ENCODE measurements at regions not wholly inside any gene's neighbourhood (a gene's known extent, or its start where the extent isn't known, plus 50 kb on each side); places are given as distances from the start of the nearest gene placed in this dataset.
"Not testable (repeated sequence)": the region's sequence is repeated elsewhere in the genome, so short reads cannot be mapped to it uniquely, and the experiment has no call there.

DNA sequence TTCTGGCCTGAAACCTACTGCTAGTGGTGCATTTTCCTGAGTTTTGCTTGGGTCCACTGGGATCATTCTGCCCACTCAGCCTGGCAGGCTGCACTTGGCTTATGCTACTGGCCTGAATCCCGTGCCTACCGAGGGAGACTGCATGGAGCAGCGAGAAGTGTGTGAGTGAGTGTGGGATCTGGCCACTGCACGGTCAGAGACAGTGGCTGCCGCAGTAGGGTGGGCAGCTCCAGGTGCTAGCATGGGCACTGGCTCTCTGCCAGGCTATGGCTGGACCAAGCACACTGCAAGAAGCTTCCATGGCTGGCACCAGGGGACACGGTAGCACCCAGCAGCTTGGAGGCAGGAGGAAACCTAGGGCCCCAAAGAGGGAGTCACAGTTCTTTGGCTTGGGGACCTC is 1058.7 kb upstream of the ACO1 start:
- H3K36me3 ChIP-seq (ENCODE audit: control insufficient read depth in 1 of 2, insufficient read depth in 2 of 2, low read length in 2 of 2): no peaks in the 10 kb centered on the region
- H4K12ac ChIP-seq (ENCODE audit: low read depth, low read length): no peak overlapping the region
- no peaks in the 10 kb centered on the region for H3K4me1 ChIP-seq (ENCODE audit: control insufficient read depth in 1 of 2, insufficient read depth in 2 of 2, low read length in 2 of 2)
- no CpG with 5 or more reads among the region's 6 CpGs for WGBS (ENCODE audit: extremely low coverage, insufficient coverage, insufficient read length)
- H3K14ac ChIP-seq (ENCODE audit: low read length): no peak overlapping the region
- DNase-seq: no peak
- H3K79me1 ChIP-seq (ENCODE audit: low read length): no peaks in the 10 kb centered on the region
- H3K4me3 ChIP-seq (ENCODE audit: low read depth, low read length): no peak overlapping the region
- H3K9me3 ChIP-seq (ENCODE audit: insufficient read depth, low read depth, low read length): peaks cover 3% of the 10 kb centered on the region
- H4K91ac ChIP-seq (ENCODE audit: low read depth, low read length): no peak overlapping the region
- H3K9ac ChIP-seq (ENCODE audit: low read length): no peak overlapping the region
- no peak overlapping the region for H3K4ac ChIP-seq (ENCODE audit: low read depth, low read length)
- no peak overlapping the region for H3K27ac ChIP-seq (ENCODE audit: low read depth, low read length)
- H4K8ac ChIP-seq (ENCODE audit: low read depth, low read length): no peak overlapping the region
- H2BK120ac ChIP-seq (ENCODE audit: insufficient read depth, low read length, poor library complexity): no peak overlapping the region
- H2AK5ac ChIP-seq (ENCODE audit: low read length): no peak overlapping the region
- H3K79me2 ChIP-seq (ENCODE audit: control insufficient read depth, insufficient read depth, low read length, poor library complexity): no peaks in the 10 kb centered on the region
- no peak overlapping the region for H2BK12ac ChIP-seq (ENCODE audit: low read length)
- H3K4me2 ChIP-seq (ENCODE audit: low read length): no peak overlapping the region
- no peaks in the 10 kb centered on the region for H3K27me3 ChIP-seq (ENCODE audit: insufficient read depth, low read length)
- H2BK5ac ChIP-seq (ENCODE audit: low read depth, low read length, poor library complexity): no peak overlapping the region
- no peak overlapping the region for H3K18ac ChIP-seq (ENCODE audit: low read length)
- no peak overlapping the region for H2AFZ ChIP-seq (ENCODE audit: insufficient read depth, low read length, poor library complexity)
- H3K23ac ChIP-seq (ENCODE audit: low read length): no peak overlapping the region

DNA sequence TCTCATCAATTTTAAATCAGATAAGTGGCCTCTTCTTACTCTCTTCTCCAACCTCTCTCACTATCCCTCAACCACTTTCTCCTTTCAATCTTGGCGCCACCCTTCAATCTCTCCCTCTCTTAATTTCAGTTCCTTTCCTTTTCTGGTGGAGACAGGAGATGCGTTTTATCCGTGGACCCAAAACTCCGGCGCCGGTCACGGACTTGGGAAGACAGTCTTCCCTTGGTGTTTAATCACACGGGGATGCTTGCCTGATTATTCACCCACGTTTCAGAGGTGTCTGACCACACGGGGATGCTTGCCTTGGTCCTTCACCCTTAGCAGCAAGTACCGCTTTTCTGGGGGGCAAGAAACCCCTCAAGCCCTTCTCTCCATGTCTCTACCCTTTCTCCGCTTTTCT is 1057.6 kb upstream of the ACO1 start:
- H3K4me3 ChIP-seq (ENCODE audit: low read depth, low read length); H2BK12ac ChIP-seq (ENCODE audit: low read length); H3K9ac ChIP-seq (ENCODE audit: low read length); H3K9me3 ChIP-seq (ENCODE audit: insufficient read depth, low read depth, low read length); DNase-seq; H3K27me3 ChIP-seq (ENCODE audit: insufficient read depth, low read length); H4K12ac ChIP-seq (ENCODE audit: low read depth, low read length); H3K79me2 ChIP-seq (ENCODE audit: control insufficient read depth, insufficient read depth, low read length, poor library complexity); H2AK5ac ChIP-seq (ENCODE audit: low read length); H3K27ac ChIP-seq (ENCODE audit: low read depth, low read length); H4K91ac ChIP-seq (ENCODE audit: low read depth, low read length); H3K36me3 ChIP-seq (ENCODE audit: control insufficient read depth in 1 of 2, insufficient read depth in 2 of 2, low read length in 2 of 2); H4K8ac ChIP-seq (ENCODE audit: low read depth, low read length); H3K4ac ChIP-seq (ENCODE audit: low read depth, low read length); H3K4me1 ChIP-seq (ENCODE audit: control insufficient read depth in 1 of 2, insufficient read depth in 2 of 2, low read length in 2 of 2); H2AFZ ChIP-seq (ENCODE audit: insufficient read depth, low read length, poor library complexity); H3K23ac ChIP-seq (ENCODE audit: low read length); H2BK120ac ChIP-seq (ENCODE audit: insufficient read depth, low read length, poor library complexity); H2BK5ac ChIP-seq (ENCODE audit: low read depth, low read length, poor library complexity); H3K14ac ChIP-seq (ENCODE audit: low read length); H3K4me2 ChIP-seq (ENCODE audit: low read length); H3K18ac ChIP-seq (ENCODE audit: low read length); H3K79me1 ChIP-seq (ENCODE audit: low read length): not testable (repeated sequence)
- no CpG with 5 or more reads among the region's 12 CpGs for WGBS (ENCODE audit: extremely low coverage, insufficient coverage, insufficient read length)

DNA sequence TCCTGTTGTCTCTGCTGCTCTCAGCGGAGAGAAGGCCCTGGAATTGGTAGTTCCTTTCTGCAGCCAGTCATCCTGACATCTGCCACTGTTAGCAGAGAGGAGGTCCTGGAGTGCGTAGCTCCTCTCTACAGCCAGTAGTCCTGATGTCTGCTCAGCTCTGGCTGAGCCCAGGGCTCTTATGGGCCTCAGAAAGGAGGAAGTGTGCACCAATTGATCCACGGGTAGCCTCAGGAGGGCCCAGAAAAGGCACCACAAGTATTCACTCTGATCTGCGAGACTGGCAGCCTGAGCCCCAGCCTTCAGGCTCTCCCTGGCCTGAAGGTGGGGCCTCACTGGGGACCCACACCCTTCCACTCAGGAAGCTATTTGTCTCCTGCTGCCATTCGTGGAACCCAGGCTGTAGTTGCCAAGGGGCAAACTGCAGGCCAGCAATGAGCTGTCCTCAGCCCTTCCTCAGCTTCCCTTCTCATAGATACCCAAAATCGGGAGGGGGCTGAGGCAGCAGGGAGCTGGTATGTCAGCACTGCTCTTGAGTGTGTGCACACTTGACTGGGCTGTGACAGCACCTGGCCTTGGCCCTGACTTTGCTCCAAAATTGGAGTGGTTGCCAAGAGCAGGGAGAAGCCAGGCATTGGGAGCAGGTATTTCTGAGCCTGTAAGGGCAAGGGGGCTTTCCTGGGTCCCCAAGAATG is 1049.5 kb upstream of the ACO1 start:
- Histone ChIP-seq H3K9me3 (ENCODE audit: insufficient read depth, low read depth, low read length) (peaks cover 3% of the 10 kb centered on the region), H2AK5ac (ENCODE audit: low read length) (no peak overlapping the region), H3K79me2 (ENCODE audit: control insufficient read depth, insufficient read depth, low read length, poor library complexity) (no peaks in the 10 kb centered on the region), H2AFZ (ENCODE audit: insufficient read depth, low read length, poor library complexity) (no peak overlapping the region), H3K27ac (ENCODE audit: low read depth, low read length) (no peak overlapping the region), H4K8ac (ENCODE audit: low read depth, low read length) (no peak overlapping the region), H2BK5ac (ENCODE audit: low read depth, low read length, poor library complexity) (no peak overlapping the region), H3K9ac (ENCODE audit: low read length) (no peak overlapping the region), H2BK12ac (ENCODE audit: low read length) (no peak overlapping the region), H3K23ac (ENCODE audit: low read length) (no peak overlapping the region), H2BK120ac (ENCODE audit: insufficient read depth, low read length, poor library complexity) (no peak overlapping the region), H3K4ac (ENCODE audit: low read depth, low read length) (no peak overlapping the region), H4K91ac (ENCODE audit: low read depth, low read length) (no peak overlapping the region), H3K79me1 (ENCODE audit: low read length) (no peaks in the 10 kb centered on the region), H3K4me1 (ENCODE audit: control insufficient read depth in 1 of 2, insufficient read depth in 2 of 2, low read length in 2 of 2) (no peaks in the 10 kb centered on the region), H3K36me3 (ENCODE audit: control insufficient read depth in 1 of 2, insufficient read depth in 2 of 2, low read length in 2 of 2) (no peaks in the 10 kb centered on the region), H3K27me3 (ENCODE audit: insufficient read depth, low read length) (no peaks in the 10 kb centered on the region), H3K14ac (ENCODE audit: low read length) (no peak overlapping the region), H3K4me2 (ENCODE audit: low read length) (no peak overlapping the region), H3K18ac (ENCODE audit: low read length) (no peak overlapping the region), H4K12ac (ENCODE audit: low read depth, low read length) (no peak overlapping the region), H3K4me3 (ENCODE audit: low read depth, low read length) (no peak overlapping the region)
- no peak for DNase-seq
- no CpG with 5 or more reads among the region's 6 CpGs for WGBS (ENCODE audit: extremely low coverage, insufficient coverage, insufficient read length)

DNA sequence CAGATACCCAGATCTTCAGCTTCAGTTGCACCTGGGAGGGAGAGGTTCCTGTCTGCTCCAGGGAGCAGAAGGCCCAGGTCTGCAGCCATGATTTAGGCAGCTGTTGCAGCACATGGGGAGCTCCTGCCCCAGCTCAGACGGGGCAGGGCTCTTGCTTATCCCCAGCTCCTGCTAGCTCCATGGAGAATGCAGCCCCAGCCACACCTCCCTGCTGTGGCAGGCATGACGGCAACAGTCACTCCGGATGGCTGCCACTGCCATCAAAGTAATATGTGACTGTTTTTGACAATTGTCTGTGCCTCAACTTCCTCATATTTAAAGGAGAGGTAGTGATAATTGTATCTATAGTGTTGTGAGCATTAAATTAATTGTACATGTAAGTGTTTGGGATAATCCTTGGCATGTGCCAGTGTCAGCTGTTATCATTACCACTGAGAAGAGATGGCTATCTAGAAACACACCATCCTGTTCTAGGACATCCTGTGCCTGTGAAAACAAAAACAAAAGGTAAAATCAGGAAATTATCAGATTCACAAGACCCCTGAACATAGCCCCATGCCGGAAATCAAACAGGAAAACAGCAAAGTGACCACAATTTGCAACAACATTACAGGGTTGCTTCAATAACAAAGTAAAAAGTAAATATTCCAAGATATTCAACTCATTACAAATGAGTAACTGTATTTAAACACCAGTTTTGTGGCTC is 1048.8 kb upstream of the ACO1 start:
- H3K27me3 ChIP-seq (ENCODE audit: insufficient read depth, low read length): no peaks in the 10 kb centered on the region
- H3K4me1 ChIP-seq (ENCODE audit: control insufficient read depth in 1 of 2, insufficient read depth in 2 of 2, low read length in 2 of 2): no peaks in the 10 kb centered on the region
- H4K8ac ChIP-seq (ENCODE audit: low read depth, low read length): no peak overlapping the region
- H2BK12ac ChIP-seq (ENCODE audit: low read length): no peak overlapping the region
- H3K4me2 ChIP-seq (ENCODE audit: low read length): no peak overlapping the region
- H3K79me2 ChIP-seq (ENCODE audit: control insufficient read depth, insufficient read depth, low read length, poor library complexity): no peaks in the 10 kb centered on the region
- H3K36me3 ChIP-seq (ENCODE audit: control insufficient read depth in 1 of 2, insufficient read depth in 2 of 2, low read length in 2 of 2): no peaks in the 10 kb centered on the region
- H3K18ac ChIP-seq (ENCODE audit: low read length): no peak overlapping the region
- no peak overlapping the region for H3K4ac ChIP-seq (ENCODE audit: low read depth, low read length)
- no peak overlapping the region for H3K27ac ChIP-seq (ENCODE audit: low read depth, low read length)
- no peak overlapping the region for H3K23ac ChIP-seq (ENCODE audit: low read length)
- H3K9me3 ChIP-seq (ENCODE audit: insufficient read depth, low read depth, low read length): peaks cover 3% of the 10 kb centered on the region
- H3K4me3 ChIP-seq (ENCODE audit: low read depth, low read length): no peak overlapping the region
- H4K12ac ChIP-seq (ENCODE audit: low read depth, low read length): no peak overlapping the region
- no peak overlapping the region for H2AFZ ChIP-seq (ENCODE audit: insufficient read depth, low read length, poor library complexity)
- no peak overlapping the region for H2AK5ac ChIP-seq (ENCODE audit: low read length)
- no peak overlapping the region for H3K14ac ChIP-seq (ENCODE audit: low read length)
- no peak overlapping the region for H2BK5ac ChIP-seq (ENCODE audit: low read depth, low read length, poor library complexity)
- no peaks in the 10 kb centered on the region for H3K79me1 ChIP-seq (ENCODE audit: low read length)
- no peak overlapping the region for H3K9ac ChIP-seq (ENCODE audit: low read length)
- WGBS (ENCODE audit: extremely low coverage, insufficient coverage, insufficient read length): no CpG with 5 or more reads among the region's 4 CpGs
- no peak overlapping the region for H4K91ac ChIP-seq (ENCODE audit: low read depth, low read length)
- H2BK120ac ChIP-seq (ENCODE audit: insufficient read depth, low read length, poor library complexity): no peak overlapping the region
- DNase-seq: no peak
